ENCODE measurements at regions not wholly inside any gene's neighbourhood (a gene's known extent, or its start where the extent isn't known, plus 50 kb on each side); places are given as distances from the start of the nearest gene placed in this dataset.

DNA sequence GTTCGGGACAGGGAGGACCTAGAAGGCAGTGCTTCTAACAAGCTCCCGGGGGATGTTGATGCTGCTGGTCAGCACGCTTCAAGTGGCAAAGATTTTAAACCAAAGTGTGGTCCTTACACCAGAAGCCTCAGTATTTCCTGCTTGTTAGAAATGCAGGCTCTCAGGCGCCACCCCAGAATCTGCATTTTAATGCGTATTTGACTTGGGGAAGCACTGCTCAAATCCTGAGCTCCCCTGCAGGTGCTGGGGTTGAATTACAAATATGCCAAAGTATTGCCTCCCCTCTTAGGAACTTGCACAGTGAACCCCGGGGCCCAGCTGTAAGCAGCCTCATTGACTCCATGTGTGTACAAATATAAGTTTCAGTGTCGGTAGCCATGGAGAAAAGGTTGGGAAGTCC, 70.8 kb upstream of the RAI2 start:
- TF ChIP-seq CTCF (conservative IDR thresholded peaks at IDR 0.05; ENCODE audit: low read length) (no peak), EZH2phosphoT487 (IDR thresholded peaks at IDR 0.05; ENCODE audit: borderline replicate concordance, low read depth, low read length) (no peak)

Data from OCI-LY7 (cell line).